ENCODE measurements at regions not wholly inside any gene's neighbourhood (a gene's known extent, or its start where the extent isn't known, plus 50 kb on each side); places are given as distances from the start of the nearest gene placed in this dataset.

DNA sequence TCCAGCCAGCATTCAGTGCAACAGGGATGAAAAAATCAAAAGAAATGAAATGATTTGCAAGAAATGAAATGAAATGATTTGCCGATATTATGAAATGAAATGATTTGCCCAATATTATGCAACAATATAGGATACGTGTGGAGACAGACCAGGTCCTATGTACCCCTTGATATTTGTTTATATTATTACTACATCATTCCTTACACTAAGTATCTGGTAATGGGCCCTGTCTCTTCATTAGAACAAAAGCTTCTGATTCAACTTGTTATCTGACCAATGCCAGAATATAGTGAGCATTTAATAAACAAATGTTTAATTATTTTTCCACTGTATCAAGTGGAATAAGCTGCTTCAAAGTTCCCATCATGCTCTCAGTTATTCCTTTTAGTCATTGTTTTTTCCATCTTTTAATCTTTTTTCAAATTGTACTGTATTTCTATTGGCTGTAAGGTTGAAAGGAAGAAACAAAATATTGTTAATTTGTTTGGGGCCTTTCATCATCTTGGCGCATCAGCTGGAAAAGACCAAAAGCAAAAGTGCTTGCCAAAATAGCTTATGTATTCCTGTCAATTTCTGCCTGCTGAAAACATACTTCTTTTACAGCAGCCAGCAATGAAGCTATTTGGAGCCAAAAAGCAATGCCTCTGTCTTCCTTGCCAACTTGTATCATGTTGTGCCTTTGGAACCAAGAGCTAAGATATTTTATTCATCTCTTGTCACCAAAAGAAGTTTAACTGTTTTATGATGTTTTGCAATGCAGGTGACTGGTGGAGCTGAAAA, 2314.9 kb downstream of the LRRC4C start:
- no peak for DNase-seq (ENCODE audit: low read depth in 2 of 2)

DNA sequence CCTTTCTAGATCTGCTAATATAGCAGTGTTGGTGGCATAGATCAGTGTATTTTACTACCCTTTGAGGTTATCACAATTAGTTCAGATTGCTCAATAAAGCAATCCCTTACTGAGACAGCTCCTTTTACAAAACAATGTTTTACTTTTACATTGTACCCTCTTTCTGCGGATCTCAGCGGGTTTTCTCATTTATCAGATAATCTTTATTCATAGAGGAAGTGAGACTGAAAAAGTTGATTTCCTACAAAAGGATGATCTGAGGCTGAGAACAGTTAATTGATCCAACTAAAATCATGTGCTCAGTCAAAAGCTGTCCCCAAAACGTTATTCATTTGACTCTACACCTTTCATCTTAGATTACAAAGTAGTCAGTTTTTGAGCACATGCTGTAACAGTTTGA, 2319.9 kb downstream of the LRRC4C start:
- DNase-seq (ENCODE audit: low read depth in 2 of 2), result no peak

DNA sequence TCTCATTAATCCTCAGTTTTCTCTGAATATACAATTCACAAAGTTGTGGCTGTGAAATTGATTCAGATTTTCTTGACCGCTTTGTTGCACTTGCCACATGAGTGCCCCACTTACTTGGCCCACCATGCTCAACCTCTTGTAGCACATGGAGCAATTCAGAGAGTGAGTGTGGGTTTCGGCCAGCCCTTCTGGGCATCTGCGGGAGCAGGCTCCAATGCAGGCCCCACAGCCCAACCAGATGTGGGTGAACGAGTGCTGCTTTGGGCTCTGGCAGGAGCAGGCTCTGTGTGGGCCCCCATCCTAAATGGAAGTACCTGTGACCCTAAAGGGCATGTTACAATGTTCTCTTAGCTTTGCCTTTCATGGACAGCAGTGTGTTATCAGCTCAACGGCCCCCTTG, 2338.6 kb downstream of the LRRC4C start:
- no peak for DNase-seq (ENCODE audit: low read depth in 2 of 2)

DNA sequence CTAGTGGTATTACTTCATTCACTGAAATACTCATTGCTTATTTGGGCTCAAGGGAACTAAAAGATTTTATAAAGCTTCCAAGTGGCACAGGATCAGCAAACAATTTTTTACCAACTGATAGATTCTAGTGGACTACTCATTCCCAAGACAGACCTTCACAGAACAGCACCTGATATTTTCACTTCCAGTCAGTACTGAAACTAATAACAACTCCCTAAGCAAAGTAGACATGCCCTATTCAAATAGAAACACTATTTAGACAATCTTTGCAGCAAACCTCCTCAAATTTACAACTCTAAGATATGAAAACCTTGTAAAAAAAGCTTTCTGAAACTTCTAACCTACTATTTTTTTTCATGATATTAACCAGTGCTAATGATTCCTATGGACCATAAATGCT, 2345.8 kb downstream of the LRRC4C start:
- no peak for DNase-seq (ENCODE audit: low read depth in 2 of 2)

DNA sequence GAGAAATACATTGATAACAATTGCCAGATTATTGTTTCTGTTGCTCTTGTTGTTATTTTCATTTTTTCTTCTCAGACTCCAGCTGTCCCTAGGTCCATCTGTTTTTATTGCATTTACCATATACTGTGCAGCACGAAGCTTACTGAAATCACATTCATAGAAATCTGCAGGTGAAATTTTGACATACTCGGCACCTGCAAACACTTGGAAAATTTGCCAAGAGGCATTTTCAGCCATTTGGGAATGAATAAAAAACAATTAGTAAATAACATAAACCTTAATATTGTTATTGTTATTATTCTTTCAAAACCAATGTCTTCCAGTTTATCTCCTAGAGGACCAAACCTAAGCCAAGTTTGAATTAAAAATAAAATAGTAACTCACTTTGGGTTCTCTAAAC, 2357.2 kb downstream of the LRRC4C start:
- no peak for DNase-seq (ENCODE audit: low read depth in 2 of 2)

DNA sequence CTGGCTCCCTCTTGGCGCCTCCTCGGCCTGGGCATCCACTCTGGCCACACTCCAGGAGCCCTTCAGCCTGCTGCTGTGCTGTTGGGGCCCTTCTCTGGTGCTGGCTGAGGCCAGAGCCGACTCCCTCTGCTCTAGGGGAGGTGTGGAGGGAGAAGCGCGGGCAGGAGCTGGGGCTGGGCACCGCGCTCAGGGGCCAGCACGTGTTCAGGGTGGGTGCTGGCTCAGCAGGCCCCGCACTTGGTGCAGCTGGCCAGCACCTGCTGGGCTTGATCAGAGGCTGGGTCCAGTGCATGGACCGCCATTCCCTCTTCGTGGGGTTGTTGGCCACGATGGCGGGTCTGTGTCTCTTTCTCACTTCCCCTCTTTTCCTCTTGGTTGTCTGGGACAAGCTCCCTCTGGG, 2381.0 kb downstream of the LRRC4C start:
- DNase-seq (ENCODE audit: low read depth in 2 of 2), result no peak

DNA sequence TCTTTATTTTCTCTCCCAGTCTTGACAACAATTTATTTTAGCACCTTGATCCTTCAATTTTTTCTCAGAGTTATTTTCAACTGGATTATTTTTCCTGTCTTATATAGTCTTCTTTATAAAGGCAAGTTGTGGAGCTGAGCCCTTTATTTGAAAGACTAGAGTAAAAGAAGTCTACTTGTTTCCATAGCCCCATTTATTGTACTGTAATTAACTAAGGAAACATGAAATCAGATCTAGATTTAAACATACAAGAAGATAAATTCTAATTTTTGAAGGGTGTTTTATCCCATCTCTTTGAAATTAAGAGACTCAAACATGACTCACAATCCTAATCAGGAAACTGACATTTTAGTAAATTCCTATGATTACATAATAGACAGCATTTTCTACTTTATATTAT, 2421.8 kb downstream of the LRRC4C start:
- DNase-seq (ENCODE audit: low read depth in 2 of 2), result no peak

DNA sequence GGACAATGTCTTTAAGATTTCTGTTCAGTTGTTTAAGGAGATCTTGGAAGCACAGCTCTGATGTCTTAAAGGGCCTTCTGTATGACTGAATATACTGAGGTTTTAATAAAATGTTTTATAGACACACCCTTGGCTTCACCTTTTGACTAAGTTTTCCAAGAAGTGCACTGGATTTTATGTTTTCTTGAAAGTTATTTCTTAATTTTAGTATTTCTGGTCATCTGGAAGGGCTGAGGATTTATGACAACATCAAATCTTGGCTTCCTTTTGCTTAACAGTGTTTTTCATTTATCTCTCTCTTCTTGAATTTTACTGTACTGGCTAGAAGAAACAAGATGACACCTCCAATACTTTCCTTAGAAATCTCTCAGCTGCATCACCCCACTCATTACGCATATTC, 2423.4 kb downstream of the LRRC4C start:
- DNase-seq (ENCODE audit: low read depth in 2 of 2), result no peak

DNA sequence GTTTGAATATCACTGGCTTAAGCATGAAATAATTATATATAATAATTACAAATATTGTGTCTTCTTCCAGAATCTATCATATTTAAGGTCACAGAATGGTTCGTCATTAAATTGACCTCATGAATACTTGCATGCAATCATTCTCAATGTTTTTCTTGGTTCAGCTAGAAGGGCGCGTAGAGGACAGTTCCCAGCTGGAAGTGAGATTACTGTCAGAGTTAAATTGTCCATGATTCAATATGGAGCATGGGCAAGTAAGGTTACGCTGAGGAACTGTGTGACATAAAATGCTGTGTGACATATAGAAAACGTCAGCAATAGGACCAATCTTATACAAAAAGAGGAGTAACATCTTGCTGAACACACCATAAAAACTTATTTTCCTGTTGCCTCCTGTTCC, 2423.5 kb upstream of the RAG2 start:
- DNase-seq (ENCODE audit: low read depth in 2 of 2), result no peak

DNA sequence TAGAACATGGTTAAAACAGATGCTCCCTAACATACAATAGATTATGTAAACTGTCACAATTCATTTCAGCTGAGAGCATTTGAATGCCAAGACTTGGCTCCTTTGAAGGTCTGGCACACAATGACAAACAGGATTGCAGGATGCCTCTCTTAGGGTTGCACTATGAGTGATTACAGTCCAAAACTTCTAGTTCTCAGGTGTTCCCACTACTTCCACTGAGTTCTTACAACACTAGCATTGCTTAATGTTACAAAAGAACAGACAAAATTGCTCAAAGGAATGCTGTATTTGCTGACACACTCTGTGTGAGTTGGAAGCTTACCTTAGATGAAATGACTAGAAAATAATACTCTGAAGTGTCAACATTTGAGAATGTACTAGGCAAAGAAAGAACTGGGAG, 2413.8 kb upstream of the RAG2 start:
- no peak for DNase-seq (ENCODE audit: low read depth in 2 of 2)

DNA sequence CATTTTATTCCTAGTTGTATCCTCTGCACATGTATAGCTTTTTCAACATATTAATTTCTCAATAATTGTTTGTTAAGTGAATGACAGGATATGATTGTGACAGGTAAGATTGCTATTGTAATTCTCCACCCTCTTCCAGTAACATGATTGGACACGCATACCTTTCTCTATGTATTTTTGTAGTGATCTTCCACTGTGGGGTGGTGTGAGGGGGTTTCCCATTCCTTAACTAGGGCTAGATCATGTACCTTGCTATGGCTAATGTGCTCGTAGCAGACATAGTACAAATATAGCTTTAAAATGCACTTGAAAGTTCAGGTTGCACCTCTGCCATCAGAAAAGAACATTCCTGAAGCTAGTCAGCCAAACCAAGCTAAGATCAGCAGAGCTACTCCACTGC, 2392.8 kb upstream of the RAG2 start:
- no peak for DNase-seq (ENCODE audit: low read depth in 2 of 2)

DNA sequence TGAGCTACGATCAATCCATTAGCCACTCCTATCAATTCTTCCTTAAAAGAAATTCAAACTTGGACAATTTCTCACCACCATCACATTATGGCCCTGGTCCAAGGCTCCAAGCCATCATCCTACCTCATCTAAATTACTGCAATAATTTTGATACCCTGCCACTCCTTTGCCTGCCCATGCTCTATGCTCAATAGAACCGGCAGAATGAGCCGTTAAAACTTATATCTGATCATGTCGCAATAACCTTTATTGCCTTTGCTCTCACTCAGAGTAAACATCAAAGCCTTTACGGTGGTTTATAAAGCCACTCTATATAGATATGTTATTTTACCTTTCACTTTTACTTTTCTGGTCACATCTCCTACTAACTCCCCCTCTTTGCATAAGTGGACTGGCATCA, 2392.1 kb upstream of the RAG2 start:
- DNase-seq (ENCODE audit: low read depth in 2 of 2), result no peak

DNA sequence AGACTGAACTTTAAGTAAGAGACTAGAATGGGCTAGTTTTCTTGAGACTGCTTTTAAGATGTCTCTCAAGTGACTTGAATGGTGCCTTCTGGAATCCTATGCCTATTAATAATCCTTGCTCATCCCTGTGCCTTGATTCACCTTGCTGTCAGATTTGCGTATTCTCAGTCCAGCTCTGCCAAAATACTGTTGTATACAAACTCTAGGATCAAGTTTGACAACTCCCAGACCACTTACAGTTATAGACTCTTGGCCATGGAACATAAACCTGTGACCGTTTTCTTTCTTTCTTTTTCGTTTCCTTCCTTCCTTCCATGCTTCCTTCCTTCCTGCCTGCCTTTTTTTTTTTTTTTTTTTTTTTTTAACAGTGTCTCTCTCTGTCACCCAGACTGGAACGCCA, 2390.9 kb upstream of the RAG2 start:
- no peak for DNase-seq (ENCODE audit: low read depth in 2 of 2)

DNA sequence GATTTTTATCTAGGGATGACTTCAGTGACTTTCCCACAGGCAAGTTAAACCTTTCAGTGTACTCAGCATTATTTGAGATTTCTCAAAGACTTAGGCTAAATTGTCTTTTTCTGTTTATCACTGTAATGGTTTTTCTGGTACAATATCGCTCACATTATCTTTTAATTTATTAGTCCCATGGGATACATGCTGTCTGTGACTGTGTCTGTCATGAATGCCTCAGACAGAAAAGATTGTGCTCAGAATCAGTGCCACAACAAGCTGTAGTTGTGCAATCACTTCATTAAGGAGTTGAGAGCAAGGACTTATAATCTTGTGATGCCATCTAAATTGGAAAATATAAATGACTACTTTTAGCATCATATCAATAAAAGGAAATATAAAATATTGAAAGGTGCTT, 2374.2 kb upstream of the RAG2 start:
- DNase-seq (ENCODE audit: low read depth in 2 of 2), result no peak

DNA sequence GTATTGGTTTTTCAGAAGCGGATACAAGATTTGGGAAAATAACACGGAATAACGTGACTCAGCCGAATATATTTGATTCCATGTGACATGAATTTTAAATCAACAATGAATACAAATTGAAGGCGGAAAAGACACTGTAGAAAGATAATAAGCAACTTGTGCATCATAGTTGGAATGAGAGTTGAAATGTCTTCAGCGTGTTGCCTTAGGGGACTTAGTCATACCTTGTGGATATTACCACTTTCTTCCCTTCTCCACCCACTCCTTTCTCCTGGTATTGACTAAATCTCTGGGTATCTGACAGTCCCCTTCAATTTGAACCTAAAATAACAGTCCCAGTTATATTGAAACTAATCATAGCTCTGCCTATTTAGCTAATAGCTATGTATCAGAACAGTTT, 2373.1 kb upstream of the RAG2 start:
- no peak for DNase-seq (ENCODE audit: low read depth in 2 of 2)

DNA sequence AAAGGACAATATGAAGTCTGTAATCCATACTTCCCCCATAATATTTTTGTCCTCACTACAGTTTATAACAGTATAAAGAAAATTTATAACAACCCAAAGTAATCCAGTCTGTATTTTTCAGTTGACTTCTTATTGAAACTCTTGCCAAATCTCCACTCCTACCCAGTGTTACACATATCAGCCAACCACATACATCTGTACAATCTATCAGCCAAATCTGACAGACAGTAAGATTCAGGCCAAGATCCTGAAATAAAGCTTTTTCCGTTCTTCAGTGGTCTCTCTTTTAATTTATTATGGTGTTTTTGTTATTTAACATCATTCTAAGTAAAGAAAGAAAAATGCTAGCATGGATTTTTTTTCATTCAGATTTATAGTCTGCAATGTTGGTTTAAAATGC, 2370.9 kb upstream of the RAG2 start:
- no peak for DNase-seq (ENCODE audit: low read depth in 2 of 2)

DNA sequence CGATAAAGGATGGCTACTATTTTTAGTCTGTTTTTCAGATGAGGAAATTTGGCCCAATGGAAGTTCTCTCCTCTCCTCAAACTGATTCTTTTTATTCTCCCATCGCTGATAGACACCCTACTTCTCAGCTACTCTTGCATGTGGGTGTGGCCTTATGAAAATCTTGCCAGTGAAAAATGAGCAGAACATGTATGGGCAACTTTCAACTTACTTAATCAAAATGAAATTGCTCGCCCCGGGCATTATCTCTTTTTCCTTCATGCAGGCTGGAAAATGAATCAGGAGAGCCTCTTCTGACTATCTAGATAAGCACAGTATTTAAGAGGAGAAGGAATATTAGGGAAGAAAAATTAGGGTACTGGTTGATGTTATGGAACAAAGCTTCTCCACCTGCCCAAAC, 2354.7 kb upstream of the RAG2 start:
- no peak for DNase-seq (ENCODE audit: low read depth in 2 of 2)

DNA sequence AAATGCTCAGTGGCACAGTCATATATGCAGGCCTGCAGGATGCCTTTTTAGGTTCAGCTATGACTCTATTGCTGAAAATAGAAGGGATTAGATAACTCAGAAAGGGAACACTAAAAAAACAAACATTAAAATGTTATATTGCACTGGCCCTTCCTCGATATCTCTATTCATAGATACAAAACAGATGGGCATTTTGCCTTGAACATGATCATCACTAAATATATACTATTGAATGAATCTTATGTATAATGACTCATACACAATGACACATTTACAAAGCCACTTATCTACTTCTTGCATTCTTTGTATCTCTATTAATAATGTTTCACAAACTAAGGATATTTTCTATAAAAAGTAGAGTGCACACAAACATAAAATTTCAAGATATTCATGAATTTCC, 2352.8 kb upstream of the RAG2 start:
- no peak for DNase-seq (ENCODE audit: low read depth in 2 of 2)

DNA sequence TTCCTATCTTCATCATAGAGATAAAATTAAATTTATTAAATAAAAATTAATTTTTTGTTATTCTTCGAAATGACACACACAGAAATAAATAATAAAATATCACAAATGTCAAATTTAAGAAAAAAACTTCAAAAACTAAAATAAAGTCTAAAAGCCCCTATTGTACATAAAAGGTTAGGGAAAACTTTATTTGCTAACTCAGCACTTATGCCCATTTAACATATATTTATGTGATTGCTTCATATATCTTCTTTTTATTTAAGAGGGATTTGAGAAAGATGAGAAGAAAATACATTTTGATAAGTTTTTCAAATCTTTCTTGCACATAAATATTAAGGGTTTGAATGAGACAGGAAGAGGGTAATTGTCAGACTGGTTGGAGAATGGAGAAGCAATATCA, 2350.4 kb upstream of the RAG2 start:
- no peak for DNase-seq (ENCODE audit: low read depth in 2 of 2)

DNA sequence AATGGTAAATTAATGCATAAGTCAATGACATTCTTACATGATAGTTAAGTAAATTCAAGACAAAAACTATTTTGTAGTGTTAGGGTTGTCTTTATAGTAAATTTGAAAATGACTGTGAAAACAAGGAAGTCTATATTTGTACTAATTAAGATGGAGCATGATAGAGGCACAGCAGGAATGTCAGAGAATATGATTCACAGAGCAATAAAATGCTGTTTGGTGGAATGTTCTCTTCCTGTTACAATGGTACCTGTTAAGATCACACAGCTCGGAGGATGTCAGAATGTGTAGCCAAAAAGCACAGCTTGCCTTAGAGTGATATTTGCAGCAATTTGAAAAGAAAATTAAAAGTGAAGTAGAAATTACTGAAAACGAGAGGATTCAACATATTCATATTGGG, 2339.7 kb upstream of the RAG2 start:
- no peak for DNase-seq (ENCODE audit: low read depth in 2 of 2)

DNA sequence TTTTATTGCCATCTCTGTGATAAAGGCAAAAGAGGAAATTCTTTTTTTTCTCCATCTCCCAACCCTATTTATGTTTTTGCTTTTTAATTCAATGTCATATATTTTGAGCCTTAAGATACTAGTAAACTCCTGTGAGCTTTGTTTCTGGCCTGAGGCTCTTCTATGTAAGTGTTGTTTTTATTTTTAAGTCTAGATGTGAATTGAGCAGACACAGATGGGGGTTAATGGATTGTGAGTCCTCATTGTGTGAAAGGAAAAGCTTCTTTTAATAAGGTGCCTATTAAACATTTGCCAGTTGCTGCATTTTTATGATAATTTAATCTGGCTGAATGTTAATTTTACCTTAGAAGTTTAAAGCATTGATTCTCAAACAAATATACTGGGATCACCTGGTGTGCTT, 2337.9 kb upstream of the RAG2 start:
- DNase-seq (ENCODE audit: low read depth in 2 of 2), result no peak

DNA sequence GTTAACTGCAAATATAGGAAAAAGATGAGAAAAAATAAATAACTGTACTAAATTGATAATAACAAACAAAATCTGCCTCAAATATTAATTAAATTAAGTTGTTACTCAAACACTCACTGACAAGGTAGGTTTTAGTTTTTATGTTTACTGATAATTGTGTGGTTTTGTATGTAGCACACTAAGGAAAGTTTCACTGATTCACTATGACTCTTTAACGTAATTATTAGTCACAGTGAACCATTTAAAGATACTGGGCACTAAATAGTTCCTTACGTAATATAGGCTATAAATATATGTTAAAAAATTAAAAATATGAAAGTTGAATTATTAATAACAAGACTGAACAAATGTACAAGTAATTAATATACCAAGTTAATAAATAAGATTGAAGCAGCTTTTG, 2330.0 kb upstream of the RAG2 start:
- DNase-seq (ENCODE audit: low read depth in 2 of 2), result no peak

DNA sequence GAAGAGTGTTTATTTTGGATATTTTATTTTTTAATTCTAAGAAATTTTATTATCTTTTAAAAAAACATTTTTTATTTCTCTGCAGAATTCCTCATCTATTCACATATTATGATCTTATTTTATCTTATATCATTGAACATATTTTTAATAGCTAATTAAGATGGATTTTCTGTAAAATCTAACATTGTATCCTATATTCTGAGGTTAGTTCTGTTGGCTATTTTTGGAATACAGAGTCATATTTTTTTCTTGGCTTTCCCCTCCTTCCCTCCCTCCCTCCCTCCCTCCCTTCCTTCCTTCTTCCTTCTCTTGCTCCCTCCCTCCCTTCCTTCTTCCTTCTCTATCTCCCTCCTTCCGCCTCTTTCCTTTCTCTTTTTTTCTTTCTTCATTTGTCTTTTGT, 2326.6 kb upstream of the RAG2 start:
- DNase-seq (ENCODE audit: low read depth in 2 of 2), result no peak

DNA sequence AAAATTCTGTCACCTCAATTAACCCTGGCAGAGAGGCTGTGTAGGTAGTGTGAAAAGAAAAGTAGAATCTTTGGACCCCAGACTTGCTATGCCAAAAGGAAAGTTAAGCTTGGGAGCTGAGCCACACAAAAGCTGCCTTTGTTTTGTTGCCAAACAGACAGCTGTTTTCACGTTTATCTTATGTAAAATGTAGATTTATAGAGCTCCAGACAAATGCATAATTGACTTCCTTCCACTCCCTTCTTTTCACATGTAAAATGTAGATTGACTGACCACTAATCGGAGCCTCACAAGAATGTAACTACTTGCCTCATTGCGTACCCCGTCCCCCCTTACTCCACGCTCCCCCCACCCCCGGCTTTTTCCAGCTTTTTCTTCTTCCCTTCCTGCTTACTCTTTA, 2302.2 kb upstream of the RAG2 start:
- DNase-seq (ENCODE audit: low read depth in 2 of 2), result no peak
